ENCODE measurements at regions not wholly inside any gene's neighbourhood (a gene's known extent, or its start where the extent isn't known, plus 50 kb on each side); places are given as distances from the start of the nearest gene placed in this dataset.

DNA sequence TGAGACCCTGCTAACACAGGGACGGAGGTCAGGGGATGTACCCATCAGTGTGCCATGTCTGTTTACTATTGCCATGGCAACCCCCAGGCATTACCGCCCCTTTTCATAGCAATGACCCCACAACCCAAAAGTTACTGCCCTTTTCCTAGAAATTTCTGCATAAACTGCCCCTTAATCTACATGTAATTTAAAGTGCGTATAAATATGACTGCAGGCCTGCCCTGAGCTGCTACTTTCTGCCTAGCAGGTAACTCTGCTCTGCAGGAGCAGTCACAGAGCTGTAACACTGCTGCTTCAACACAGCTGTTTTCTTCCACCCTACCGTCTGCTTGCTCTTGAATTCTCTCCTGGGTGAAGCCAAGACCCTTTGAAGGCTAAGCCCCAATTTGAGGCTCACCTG is 57.1 kb upstream of the RPS6KA2 start:
- no peak for TF ChIP-seq RBM39 (IDR thresholded peaks at IDR 0.05; ENCODE audit: low read depth, low read length, poor library complexity, severe bottlenecking)
- no peak for TF ChIP-seq MXI1 (IDR thresholded peaks at IDR 0.05; ENCODE audit: borderline replicate concordance, low read depth, low read length)
- TF ChIP-seq ZNF24 (IDR thresholded peaks at IDR 0.05): no peak

Data from HepG2 (cell line).